HG03378 (cell line): ENCODE measurements at regions not wholly inside any gene's neighbourhood (a gene's known extent, or its start where the extent isn't known, plus 50 kb on each side); places are given as distances from the start of the nearest gene placed in this dataset.
"Not testable (repeated sequence)": the region's sequence is repeated elsewhere in the genome, so short reads cannot be mapped to it uniquely, and the experiment has no call there.

Experiments
- ATAC-seq: cut with Tn5 transposase; IDR thresholded peaks from one replicate; pipeline ENCODE4 v1.9.1; 2021; ENCODE audit warnings: mild to moderate bottlenecking, moderate library complexity; ENCODE audit not compliant: unreplicated experiment

- ATAC-seq: peak; percentile 36
These were observed 177.2 kb downstream of the PLPPR4 start for GRCh38 chr1:99441299-99442095.

GRCh38 chr1:99444211-99444927, 180.1 kb downstream of the PLPPR4 start:
- not testable (repeated sequence) for ATAC-seq

- no peak for ATAC-seq
These were observed 180.8 kb downstream of the PLPPR4 start for GRCh38 chr1:99445071-99445470.

- ATAC-seq: no peak
These were observed 181.2 kb downstream of the PLPPR4 start for GRCh38 chr1:99445486-99445885.

- ATAC-seq: no peak
These were observed 183.4 kb downstream of the PLPPR4 start for GRCh38 chr1:99447721-99448120.

- ATAC-seq: no peak
These were observed 190.2 kb upstream of the PALMD start for GRCh38 chr1:99455760-99456159.

- ATAC-seq: no peak
These were observed 189.4 kb upstream of the PALMD start for GRCh38 chr1:99456536-99456935.

GRCh38 chr1:99457381-99458165, 188.3 kb upstream of the PALMD start:
- ATAC-seq: no peak

- no peak for ATAC-seq
These were observed 184.4 kb upstream of the PALMD start for GRCh38 chr1:99461499-99461898.

- no peak for ATAC-seq
These were observed 181.2 kb upstream of the PALMD start for GRCh38 chr1:99464738-99465137.

- ATAC-seq: no peak
These were observed 180.6 kb upstream of the PALMD start for GRCh38 chr1:99465176-99465900.

- ATAC-seq: no peak
These were observed 178.3 kb upstream of the PALMD start for GRCh38 chr1:99467645-99468044.

GRCh38 chr1:99469550-99469971, 176.4 kb upstream of the PALMD start:
- no peak for ATAC-seq

GRCh38 chr1:99472893-99473292, 173.0 kb upstream of the PALMD start:
- no peak for ATAC-seq

GRCh38 chr1:99474350-99474893, 171.5 kb upstream of the PALMD start:
- ATAC-seq: no peak

GRCh38 chr1:99476058-99476457, 169.9 kb upstream of the PALMD start:
- ATAC-seq: no peak

GRCh38 chr1:99481391-99481996, 164.4 kb upstream of the PALMD start:
- ATAC-seq: peak; percentile 77

- no peak for ATAC-seq
These were observed 163.6 kb upstream of the PALMD start for GRCh38 chr1:99482286-99482685.

GRCh38 chr1:99482750-99483149, 163.2 kb upstream of the PALMD start:
- no peak for ATAC-seq

- ATAC-seq: no peak
These were observed 155.9 kb upstream of the PALMD start for GRCh38 chr1:99490031-99490430.
